ENCODE measurements at regions not wholly inside any gene's neighbourhood (a gene's known extent, or its start where the extent isn't known, plus 50 kb on each side); places are given as distances from the start of the nearest gene placed in this dataset.
"Not testable (repeated sequence)": the region's sequence is repeated elsewhere in the genome, so short reads cannot be mapped to it uniquely, and the experiment has no call there.

DNA sequence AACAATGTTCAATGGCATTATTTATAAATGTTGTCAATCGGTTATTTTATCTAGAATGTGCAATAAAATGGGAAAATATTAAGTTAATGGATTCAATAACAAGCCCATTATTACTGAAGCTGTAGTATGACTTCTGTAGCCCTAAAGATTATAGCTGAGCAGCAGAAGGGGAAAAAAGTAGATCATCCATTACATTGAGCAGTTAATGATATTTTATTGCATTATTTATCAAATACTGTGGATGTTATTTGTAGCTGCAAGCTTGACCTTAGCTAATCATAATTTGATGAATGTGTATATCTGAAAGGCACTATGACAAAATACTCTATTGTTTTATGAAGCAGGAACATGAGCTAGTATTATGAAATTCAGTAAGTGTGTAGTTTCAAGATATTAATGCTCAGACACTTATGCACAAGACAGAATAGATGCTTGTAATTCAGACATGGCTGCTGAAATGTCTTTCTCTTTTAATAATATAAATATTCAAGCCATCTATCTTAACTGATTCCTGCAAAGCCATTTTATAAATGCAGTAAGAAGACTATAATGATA is 131.5 kb upstream of the MGAT4C start:
- no peaks in the 10 kb centered on the region for H3K4me1 ChIP-seq (ENCODE audit: control insufficient read depth in 1 of 2, insufficient read depth in 1 of 2, low read depth in 1 of 2, low read length in 1 of 2)
- H3K36me3 ChIP-seq, result no peaks in the 10 kb centered on the region
- no peaks in the 10 kb centered on the region for H3K27me3 ChIP-seq
- H3K9me3 ChIP-seq, result no peaks in the 10 kb centered on the region
- no peak overlapping the region for H3K4me3 ChIP-seq (ENCODE audit: low read depth in 1 of 2, low read length in 1 of 2)
- no peak overlapping the region for H3K27ac ChIP-seq
- TF ChIP-seq, protein P1, sequence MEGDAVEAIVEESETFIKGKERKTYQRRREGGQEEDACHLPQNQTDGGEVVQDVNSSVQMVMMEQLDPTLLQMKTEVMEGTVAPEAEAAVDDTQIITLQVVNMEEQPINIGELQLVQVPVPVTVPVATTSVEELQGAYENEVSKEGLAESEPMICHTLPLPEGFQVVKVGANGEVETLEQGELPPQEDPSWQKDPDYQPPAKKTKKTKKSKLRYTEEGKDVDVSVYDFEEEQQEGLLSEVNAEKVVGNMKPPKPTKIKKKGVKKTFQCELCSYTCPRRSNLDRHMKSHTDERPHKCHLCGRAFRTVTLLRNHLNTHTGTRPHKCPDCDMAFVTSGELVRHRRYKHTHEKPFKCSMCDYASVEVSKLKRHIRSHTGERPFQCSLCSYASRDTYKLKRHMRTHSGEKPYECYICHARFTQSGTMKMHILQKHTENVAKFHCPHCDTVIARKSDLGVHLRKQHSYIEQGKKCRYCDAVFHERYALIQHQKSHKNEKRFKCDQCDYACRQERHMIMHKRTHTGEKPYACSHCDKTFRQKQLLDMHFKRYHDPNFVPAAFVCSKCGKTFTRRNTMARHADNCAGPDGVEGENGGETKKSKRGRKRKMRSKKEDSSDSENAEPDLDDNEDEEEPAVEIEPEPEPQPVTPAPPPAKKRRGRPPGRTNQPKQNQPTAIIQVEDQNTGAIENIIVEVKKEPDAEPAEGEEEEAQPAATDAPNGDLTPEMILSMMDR (IDR thresholded peaks at IDR 0.05), result no peak

DNA sequence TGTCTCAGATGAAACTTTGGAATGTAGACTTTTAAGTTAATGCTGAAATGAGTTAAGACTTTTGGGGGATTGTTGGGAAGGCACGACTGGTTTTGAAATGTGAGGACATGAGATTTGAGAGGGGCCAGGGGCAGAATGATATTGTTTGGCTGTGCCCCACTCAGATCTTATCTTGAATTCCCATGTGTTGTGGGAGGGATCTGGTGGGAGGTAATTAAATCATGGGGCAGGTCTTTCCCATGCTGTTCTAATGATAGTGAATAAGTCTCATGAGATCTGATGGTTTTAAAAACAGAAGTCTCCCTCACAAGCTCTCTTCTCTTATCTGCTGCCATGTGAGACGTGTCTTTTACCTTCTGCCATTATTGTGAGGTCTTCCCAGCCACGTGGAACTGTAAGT is 127.6 kb upstream of the MGAT4C start:
- not testable (repeated sequence) for H3K27me3 ChIP-seq, H3K9me3 ChIP-seq

DNA sequence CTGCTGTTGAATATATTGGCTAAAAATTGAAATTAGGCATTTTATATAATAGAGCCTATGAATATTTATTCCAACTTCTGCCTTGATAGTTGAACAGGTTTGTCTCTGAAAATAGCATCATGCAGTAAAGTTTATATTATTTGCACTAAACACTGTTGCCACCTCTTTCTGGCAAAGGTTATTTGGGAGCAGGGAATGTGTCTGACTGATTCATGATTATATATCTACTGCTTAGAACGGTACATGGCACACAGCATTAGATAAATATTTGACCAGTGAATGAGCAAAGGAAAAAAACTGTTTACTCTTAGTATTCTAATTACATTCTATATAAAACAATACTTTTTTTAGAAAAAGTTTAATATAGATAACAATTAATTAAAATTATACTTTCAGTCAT is 123.1 kb upstream of the MGAT4C start:
- no peak overlapping the region for H3K27ac ChIP-seq
- no peaks in the 10 kb centered on the region for H3K9me3 ChIP-seq
- no peaks in the 10 kb centered on the region for H3K4me1 ChIP-seq (ENCODE audit: control insufficient read depth in 1 of 2, insufficient read depth in 1 of 2, low read depth in 1 of 2, low read length in 1 of 2)
- TF ChIP-seq, protein P1 (IDR thresholded peaks at IDR 0.05), result no peak
- no peaks in the 10 kb centered on the region for H3K27me3 ChIP-seq
- no peaks in the 10 kb centered on the region for H3K36me3 ChIP-seq
- H3K4me3 ChIP-seq (ENCODE audit: low read depth in 1 of 2, low read length in 1 of 2), result no peak overlapping the region

More for the DNA sequence above, 127.6 kb upstream of the MGAT4C start:
- H3K4me1 ChIP-seq (ENCODE audit: control insufficient read depth in 1 of 2, insufficient read depth in 1 of 2, low read depth in 1 of 2, low read length in 1 of 2); H3K36me3 ChIP-seq; H3K27ac ChIP-seq; H3K4me3 ChIP-seq (ENCODE audit: low read depth in 1 of 2, low read length in 1 of 2): not testable (repeated sequence)

DNA sequence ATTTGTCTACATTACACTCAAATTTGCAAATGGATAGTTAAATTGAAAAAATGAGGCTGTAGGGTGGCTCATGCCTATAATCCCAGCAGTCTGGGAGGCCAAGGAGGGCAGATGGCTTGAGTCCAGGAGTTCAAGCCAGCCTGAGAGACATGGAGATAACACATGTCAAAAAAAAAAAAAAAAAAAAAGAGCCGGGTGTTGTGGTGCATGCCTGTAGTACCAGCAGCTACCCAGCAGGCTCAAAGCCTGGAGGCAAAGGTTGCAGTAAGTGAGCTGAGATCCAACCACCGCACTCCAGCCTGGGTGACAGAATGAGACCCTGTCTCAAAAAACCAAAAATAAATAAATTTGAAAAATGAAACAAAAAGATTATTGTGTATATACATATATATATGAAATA is 119.9 kb upstream of the MGAT4C start:
- Histone ChIP-seq H3K4me1 (ENCODE audit: control insufficient read depth in 1 of 2, insufficient read depth in 1 of 2, low read depth in 1 of 2, low read length in 1 of 2) (no peaks in the 10 kb centered on the region), H3K27me3 (no peaks in the 10 kb centered on the region), H3K4me3 (ENCODE audit: low read depth in 1 of 2, low read length in 1 of 2) (no peak overlapping the region), H3K9me3 (no peaks in the 10 kb centered on the region), H3K27ac (no peak overlapping the region), H3K36me3 (no peaks in the 10 kb centered on the region)
- TF ChIP-seq, protein P1 (IDR thresholded peaks at IDR 0.05), result no peak

DNA sequence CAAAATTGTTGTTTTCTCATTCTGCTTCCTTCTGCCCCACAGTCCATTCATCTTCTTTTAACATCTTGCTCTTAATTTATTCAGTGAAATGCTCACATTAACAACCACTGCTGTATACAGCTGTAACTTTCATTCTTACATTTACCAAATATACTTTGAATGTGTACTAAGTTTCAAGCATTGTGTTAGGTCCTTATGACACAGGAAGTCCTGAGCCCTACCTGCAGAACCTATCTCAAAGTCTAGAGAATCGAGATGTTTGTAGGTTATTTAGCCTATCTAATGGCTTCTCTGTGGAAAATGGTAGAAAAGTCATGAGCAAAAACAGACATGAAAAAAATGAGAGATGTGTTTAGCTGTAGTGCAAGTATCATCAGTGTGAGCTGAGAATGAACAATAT is 117.6 kb upstream of the MGAT4C start:
- TF ChIP-seq, protein P1 (IDR thresholded peaks at IDR 0.05), result no peak
- no peak overlapping the region for H3K4me3 ChIP-seq (ENCODE audit: low read depth in 1 of 2, low read length in 1 of 2)
- no peaks in the 10 kb centered on the region for H3K9me3 ChIP-seq
- H3K4me1 ChIP-seq (ENCODE audit: control insufficient read depth in 1 of 2, insufficient read depth in 1 of 2, low read depth in 1 of 2, low read length in 1 of 2), result no peaks in the 10 kb centered on the region
- no peaks in the 10 kb centered on the region for H3K36me3 ChIP-seq
- no peaks in the 10 kb centered on the region for H3K27me3 ChIP-seq
- no peak overlapping the region for H3K27ac ChIP-seq

DNA sequence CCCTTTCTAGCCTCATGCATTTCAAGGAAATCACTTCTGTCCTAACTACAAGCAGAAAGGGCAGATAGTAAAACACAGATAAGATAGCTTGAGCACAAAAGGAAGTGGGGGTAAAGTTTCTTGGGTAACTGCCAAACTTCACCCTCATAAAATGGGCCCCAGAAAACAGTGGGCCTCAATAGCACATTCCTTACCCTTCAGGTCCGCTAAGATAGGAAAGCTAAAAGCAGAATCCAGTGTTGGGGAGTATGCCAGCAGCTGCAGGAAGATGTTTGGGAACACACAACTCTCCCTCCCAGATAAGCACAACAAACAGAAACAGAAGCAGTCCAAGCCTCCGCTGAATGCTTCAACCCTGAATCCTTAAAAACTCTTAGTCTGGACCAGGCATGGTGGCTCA is 110.9 kb upstream of the MGAT4C start:
- H3K4me1 ChIP-seq (ENCODE audit: control insufficient read depth in 1 of 2, insufficient read depth in 1 of 2, low read depth in 1 of 2, low read length in 1 of 2), result no peaks in the 10 kb centered on the region
- H3K4me3 ChIP-seq (ENCODE audit: low read depth in 1 of 2, low read length in 1 of 2), result no peak overlapping the region
- H3K27me3 ChIP-seq, result no peaks in the 10 kb centered on the region
- H3K36me3 ChIP-seq, result no peaks in the 10 kb centered on the region
- no peaks in the 10 kb centered on the region for H3K9me3 ChIP-seq
- no peak overlapping the region for H3K27ac ChIP-seq
- TF ChIP-seq, protein P1 (IDR thresholded peaks at IDR 0.05), result no peak
